ENCODE measurements at regions not wholly inside any gene's neighbourhood (a gene's known extent, or its start where the extent isn't known, plus 50 kb on each side); places are given as distances from the start of the nearest gene placed in this dataset.

GRCh38 chr1:219000631-219001030, 173.0 kb upstream of the LYPLAL1 start:
- TF ChIP-seq CTCF (IDR thresholded peaks at IDR 0.05) (no peak), POLR2A (IDR thresholded peaks at IDR 0.05) (no peak), EP300 (IDR thresholded peaks at IDR 0.05) (no peak)

Data from ovary (tissue), 3 donors.